Caco-2 (cell line): ENCODE measurements at regions not wholly inside any gene's neighbourhood (a gene's known extent, or its start where the extent isn't known, plus 50 kb on each side); places are given as distances from the start of the nearest gene placed in this dataset.

Source experiments
- BruUV-seq: library from RNA; stranded (reverse); fragments of 400-500 nt; replicated peaks from 2 replicates; lab custom pipeline; 2021; lab: Mats Ljungman, UMichigan
- CTCF ChIA-PET: fragments of 300-600 bp; sonication (Branson Sonifier 250); formaldehyde crosslinking; loops from one replicate; lab custom pipeline; 2022; ENCODE audit warnings: antibody characterized with exemption; lab: Charles Lee
- POLR2A ChIA-PET: fragments of 300-600 bp; sonication (Branson Sonifier 250); formaldehyde crosslinking; loops from one replicate; lab custom pipeline; 2022; ENCODE audit warnings: antibody characterized with exemption; lab: Charles Lee
- DNase-seq, 2 experiments: peaks; one replicate each; pipeline versions ENCODE4 v3.0.0 to v3.0.0-alpha.2; 2020 to 2022
- H3K27me3 ChIP-seq: replicated peaks from 2 replicates; pipeline ENCODE4 v1.6.0; 2011; ENCODE audit warnings: low read length; ENCODE audit not compliant: control insufficient read depth, insufficient read depth
- H3K36me3 ChIP-seq: 2 replicates; pipeline ENCODE4 v1.5.1; 2011; ENCODE audit warnings: low read length; ENCODE audit not compliant: control insufficient read depth, insufficient read depth
- H3K4me1 ChIP-seq: fragments of 250-450 bp; sonication (Bioruptor Pico); 2 replicates; pipeline ENCODE4 v1.5.1; 2020; ENCODE audit warnings: mild to moderate bottlenecking
- H3K4me3 ChIP-seq: 2 replicates; pipeline ENCODE4 v1.5.1; 2011; ENCODE audit warnings: low read depth, mild to moderate bottlenecking, control low read depth, low read length
- H3K9me3 ChIP-seq: fragments of 250-450 bp; sonication (Bioruptor Pico); 2 replicates; pipeline ENCODE4 v1.5.1; 2020; ENCODE audit warnings: mild to moderate bottlenecking, moderate library complexity
- H3K27ac Mint-ChIP-seq: one replicate; pipeline ENCODE4 v1.8.0; 2022; ENCODE audit warnings: mixed read lengths; ENCODE audit not compliant: unreplicated experiment
- H3K27me3 Mint-ChIP-seq: one replicate; pipeline ENCODE4 v1.8.0; 2022; ENCODE audit warnings: mixed read lengths; ENCODE audit not compliant: insufficient read depth, unreplicated experiment
- H3K36me3 Mint-ChIP-seq: one replicate; pipeline ENCODE4 v1.8.0; 2022; ENCODE audit warnings: mild to moderate bottlenecking, mixed read lengths; ENCODE audit not compliant: insufficient read depth, unreplicated experiment
- H3K4me1 Mint-ChIP-seq: one replicate; pipeline ENCODE4 v1.8.0; 2022; ENCODE audit warnings: low read depth, mixed read lengths; ENCODE audit not compliant: unreplicated experiment
- H3K4me3 Mint-ChIP-seq: one replicate; pipeline ENCODE4 v1.8.0; 2022; ENCODE audit warnings: mild to moderate bottlenecking, moderate library complexity, mixed read lengths; ENCODE audit not compliant: unreplicated experiment
- H3K9me3 Mint-ChIP-seq: one replicate; pipeline ENCODE4 v1.8.0; 2022; ENCODE audit warnings: mixed read lengths; ENCODE audit not compliant: unreplicated experiment
- CTCF ChIP-seq, 2 experiments: fragments of 200-600 bp in 1 of 2; IDR thresholded peaks; 1 replicate in 1 of 2; 2 replicates in 1 of 2; pipeline versions ENCODE4 v1.5.1 to v1.8.0; 2011 to 2022; ENCODE audit warnings: antibody characterized with exemption in 1 of 2, control low read depth in 1 of 2, inconsistent platforms in 1 of 2, low read depth in 1 of 2, low read length in 1 of 2, mild to moderate bottlenecking in 1 of 2, moderate library complexity in 1 of 2; ENCODE audit not compliant: insufficient read depth in 1 of 2, severe bottlenecking in 1 of 2, unreplicated experiment in 1 of 2
- intact Hi-C: fragments of 100-400 bp; cut with micrococcal nuclease; formaldehyde crosslinking; loops from one replicate; pipeline ENCODE4 v1.10.0; 2022; ENCODE audit not compliant: unreplicated experiment

- H3K36me3 ChIP-seq: no peaks in the 10 kb centered on the region
- no peak overlapping the region for H3K4me3 Mint-ChIP-seq
- intact Hi-C loops: no loop called here
- H3K9me3 ChIP-seq: no peaks in the 10 kb centered on the region
- H3K27me3 Mint-ChIP-seq: peaks cover 3% of the 10 kb centered on the region
- H3K27ac Mint-ChIP-seq: no peak overlapping the region
- ChIA-PET CTCF (no interaction called here), POLR2A (no interaction called here)
- H3K36me3 Mint-ChIP-seq: peaks cover 5% of the 10 kb centered on the region
- H3K27me3 ChIP-seq: no peaks in the 10 kb centered on the region
- no peaks in the 10 kb centered on the region for H3K4me1 ChIP-seq
- no peaks in the 10 kb centered on the region for H3K4me1 Mint-ChIP-seq
- no peaks in the 10 kb centered on the region for H3K9me3 Mint-ChIP-seq
- DNase-seq: no peak
- no TSS peak for BruUV-seq
- H3K4me3 ChIP-seq: no peak overlapping the region
- no peak for TF ChIP-seq CTCF (IDR thresholded peaks at IDR 0.05; ENCODE audit: insufficient read depth in 1 of 2, low read depth in 1 of 2, low read length in 1 of 2, severe bottlenecking in 1 of 2, unreplicated experiment in 1 of 2)
These were observed 1027.4 kb downstream of the BRD1 start for GRCh38 chr22:48800036-48800885.

- Histone ChIP-seq H3K4me1 (no peaks in the 10 kb centered on the region), H3K27me3 (no peaks in the 10 kb centered on the region), H3K9me3 (no peaks in the 10 kb centered on the region), H3K36me3 (no peaks in the 10 kb centered on the region), H3K4me3 (no peak overlapping the region)
- H3K36me3 Mint-ChIP-seq: no peaks in the 10 kb centered on the region
- H3K4me1 Mint-ChIP-seq: no peaks in the 10 kb centered on the region
- H3K27me3 Mint-ChIP-seq: peaks cover 3% of the 10 kb centered on the region
- intact Hi-C loops: no loop called here
- ChIA-PET POLR2A (no interaction called here), CTCF (no interaction called here)
- H3K27ac Mint-ChIP-seq: no peak overlapping the region
- no peak for TF ChIP-seq CTCF (IDR thresholded peaks at IDR 0.05; ENCODE audit: insufficient read depth in 1 of 2, low read depth in 1 of 2, low read length in 1 of 2, severe bottlenecking in 1 of 2, unreplicated experiment in 1 of 2)
- no peak for DNase-seq
- no TSS peak for BruUV-seq
- H3K4me3 Mint-ChIP-seq: no peak overlapping the region
- peaks cover 5% of the 10 kb centered on the region for H3K9me3 Mint-ChIP-seq
These were observed 1028.3 kb downstream of the BRD1 start for GRCh38 chr22:48799227-48799970.

GRCh38 chr22:48798281-48799226 is 1029.1 kb downstream of the BRD1 start:
- Mint-ChIP-seq H3K4me3 (no peak overlapping the region), H3K27me3 (no peaks in the 10 kb centered on the region), H3K36me3 (no peaks in the 10 kb centered on the region), H3K9me3 (peaks cover 13% of the 10 kb centered on the region), H3K4me1 (no peaks in the 10 kb centered on the region), H3K27ac (no peak overlapping the region)
- ChIA-PET CTCF (no interaction called here), POLR2A (no interaction called here)
- intact Hi-C loops: no loop called here
- DNase-seq: no peak
- no peaks in the 10 kb centered on the region for H3K4me1 ChIP-seq
- no peaks in the 10 kb centered on the region for H3K9me3 ChIP-seq
- no TSS peak for BruUV-seq
- no peaks in the 10 kb centered on the region for H3K36me3 ChIP-seq
- TF ChIP-seq CTCF (IDR thresholded peaks at IDR 0.05; ENCODE audit: insufficient read depth in 1 of 2, low read depth in 1 of 2, low read length in 1 of 2, severe bottlenecking in 1 of 2, unreplicated experiment in 1 of 2): no peak
- H3K27me3 ChIP-seq: no peaks in the 10 kb centered on the region
- no peak overlapping the region for H3K4me3 ChIP-seq
